ENCODE measurements at regions not wholly inside any gene's neighbourhood (a gene's known extent, or its start where the extent isn't known, plus 50 kb on each side); places are given as distances from the start of the nearest gene placed in this dataset.
"Not testable (repeated sequence)": the region's sequence is repeated elsewhere in the genome, so short reads cannot be mapped to it uniquely, and the experiment has no call there.

- Histone ChIP-seq H3K27ac (no peak overlapping the region), H3K4me3 (no peak overlapping the region), H3K27me3 (peaks cover 0 to 3% (median 0%) of the 10 kb centered on the region in 3 donors), H3K9me3 (no peaks in the 10 kb centered on the region), H3K4me1 (no peaks in the 10 kb centered on the region), H3K36me3 (no peaks in the 10 kb centered on the region)
- intact Hi-C loops (cut with DNase I), result no loop called here
- TF ChIP-seq CTCF (IDR thresholded peaks at IDR 0.05), result no peak
- no peak for TF ChIP-seq POLR2A (IDR thresholded peaks at IDR 0.05)
- TF ChIP-seq POLR2AphosphoS5 (IDR thresholded peaks at IDR 0.05), result no peak
- no peak for TF ChIP-seq EP300 (IDR thresholded peaks at IDR 0.05)
- 62% methylated on average over 8 of the region's 8 CpGs for WGBS, 2 donors
- no peak for DNase-seq
Measured at GRCh38 chr10:27344568-27345454, 104.2 kb upstream of the ACBD5 start.

GRCh38 chr10:27341001-27341400, 100.4 kb upstream of the ACBD5 start:
- intact Hi-C loops (cut with DNase I), result no loop called here
- no peak overlapping the region for H3K4me3 ChIP-seq
- H3K9me3 ChIP-seq, result no peaks in the 10 kb centered on the region
- TF ChIP-seq POLR2A (IDR thresholded peaks at IDR 0.05) (no peak), POLR2AphosphoS5 (IDR thresholded peaks at IDR 0.05) (no peak), EP300 (IDR thresholded peaks at IDR 0.05) (no peak), CTCF (IDR thresholded peaks at IDR 0.05) (no peak)
- H3K4me1 ChIP-seq, result no peaks in the 10 kb centered on the region
- WGBS, 2 donors, result 51 to 67% methylated on average over 3 of the region's 3 CpGs
- H3K27me3 ChIP-seq, result no peaks in the 10 kb centered on the region
- H3K27ac ChIP-seq, result no peak overlapping the region
- no peak for DNase-seq
- H3K36me3 ChIP-seq, result no peaks in the 10 kb centered on the region

DNA sequence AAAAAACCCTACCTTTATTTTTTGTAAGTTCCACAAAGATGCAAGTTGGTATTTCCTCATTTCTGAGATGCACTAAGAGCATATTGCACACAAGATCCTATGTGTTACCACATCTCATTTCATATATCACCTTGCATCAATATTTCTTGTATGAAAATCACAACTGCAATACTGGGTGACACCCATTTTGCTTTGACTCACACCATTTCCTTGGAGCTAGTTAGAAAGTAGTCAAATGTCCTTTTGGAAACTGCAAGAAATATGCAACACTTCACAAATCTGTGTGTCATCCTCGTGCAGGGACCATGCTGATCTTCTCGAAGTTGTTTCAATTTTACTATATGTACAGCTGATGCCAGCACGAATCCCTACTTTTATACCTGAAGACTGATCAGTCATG, 94.6 kb upstream of the ACBD5 start:
- H3K36me3 ChIP-seq; intact Hi-C loops (cut with DNase I); H3K27ac ChIP-seq; H3K27me3 ChIP-seq; H3K9me3 ChIP-seq; H3K4me3 ChIP-seq; H3K4me1 ChIP-seq; DNase-seq: not testable (repeated sequence)
- 71 to 86% methylated on average over 3 of the region's 3 CpGs for WGBS, 2 donors

DNA sequence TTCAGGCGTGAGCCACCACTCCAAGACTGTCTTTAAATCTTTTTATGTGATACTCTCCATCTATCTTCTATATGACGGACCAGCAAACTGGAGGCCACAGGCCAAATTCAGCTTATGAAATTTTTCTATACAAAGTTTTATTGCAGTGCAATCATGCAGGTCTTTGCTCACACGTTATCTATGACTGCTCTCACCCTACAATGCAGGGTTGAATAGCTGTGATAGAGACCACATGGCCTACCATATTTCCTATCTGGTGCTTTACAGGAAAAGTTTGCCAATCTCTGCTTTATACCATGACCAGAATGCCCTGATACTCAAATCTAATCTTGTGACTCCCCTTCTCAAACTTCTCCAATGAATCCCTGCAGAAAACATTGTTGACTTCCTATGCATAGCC, 89.5 kb upstream of the ACBD5 start:
- intact Hi-C loops (cut with DNase I), result no loop called here
- Histone ChIP-seq H3K36me3 (no peaks in the 10 kb centered on the region), H3K4me3 (no peak overlapping the region), H3K27me3 (no peaks in the 10 kb centered on the region), H3K4me1 (no peaks in the 10 kb centered on the region), H3K27ac (no peak overlapping the region), H3K9me3 (no peaks in the 10 kb centered on the region)
- TF ChIP-seq POLR2A (IDR thresholded peaks at IDR 0.05) (no peak), CTCF (IDR thresholded peaks at IDR 0.05) (no peak), EP300 (IDR thresholded peaks at IDR 0.05) (no peak), POLR2AphosphoS5 (IDR thresholded peaks at IDR 0.05) (no peak)
- no peak for DNase-seq
- WGBS, 2 donors, result 56 to 80% methylated on average over 3 of the region's 3 CpGs

GRCh38 chr10:27328946-27329345, 88.3 kb upstream of the ACBD5 start:
- Histone ChIP-seq H3K4me1 (no peaks in the 10 kb centered on the region), H3K36me3 (no peaks in the 10 kb centered on the region), H3K27ac (no peak overlapping the region), H3K27me3 (no peaks in the 10 kb centered on the region), H3K9me3 (no peaks in the 10 kb centered on the region), H3K4me3 (no peak overlapping the region)
- WGBS, 2 donors, result 92 to 94% methylated on average over 1 of the region's 1 CpG
- TF ChIP-seq CTCF (IDR thresholded peaks at IDR 0.05) (no peak), POLR2A (IDR thresholded peaks at IDR 0.05) (no peak), EP300 (IDR thresholded peaks at IDR 0.05) (no peak)
- intact Hi-C loops (cut with DNase I), result no loop called here
- no peak for DNase-seq

DNA sequence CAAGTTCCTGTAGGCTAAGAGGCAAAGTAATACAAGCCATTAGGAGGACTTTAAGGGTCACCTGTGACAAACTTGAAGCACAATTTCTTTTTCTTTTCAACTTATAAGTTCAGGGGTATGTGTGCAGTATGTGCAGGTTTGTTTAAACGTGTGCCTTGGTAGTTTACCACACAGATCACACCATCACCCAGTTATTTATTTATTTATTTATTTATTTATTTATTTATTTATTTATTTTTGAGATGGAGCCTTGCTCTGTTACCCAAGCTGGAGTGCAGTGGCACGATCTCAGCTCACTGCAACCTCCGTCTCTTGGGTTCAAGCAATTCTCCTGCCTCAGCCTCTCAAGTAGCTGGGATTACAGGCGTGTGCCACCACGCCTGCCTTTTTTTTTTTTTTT, 86.2 kb upstream of the ACBD5 start:
- DNase-seq; H3K27me3 ChIP-seq; H3K9me3 ChIP-seq; H3K4me3 ChIP-seq; intact Hi-C loops (cut with DNase I); H3K27ac ChIP-seq; H3K36me3 ChIP-seq; H3K4me1 ChIP-seq: not testable (repeated sequence)
- WGBS, 2 donors, result 85 to 88% methylated on average over 5 of the region's 5 CpGs
